ENCODE measurements at regions not wholly inside any gene's neighbourhood (a gene's known extent, or its start where the extent isn't known, plus 50 kb on each side); places are given as distances from the start of the nearest gene placed in this dataset.

DNA sequence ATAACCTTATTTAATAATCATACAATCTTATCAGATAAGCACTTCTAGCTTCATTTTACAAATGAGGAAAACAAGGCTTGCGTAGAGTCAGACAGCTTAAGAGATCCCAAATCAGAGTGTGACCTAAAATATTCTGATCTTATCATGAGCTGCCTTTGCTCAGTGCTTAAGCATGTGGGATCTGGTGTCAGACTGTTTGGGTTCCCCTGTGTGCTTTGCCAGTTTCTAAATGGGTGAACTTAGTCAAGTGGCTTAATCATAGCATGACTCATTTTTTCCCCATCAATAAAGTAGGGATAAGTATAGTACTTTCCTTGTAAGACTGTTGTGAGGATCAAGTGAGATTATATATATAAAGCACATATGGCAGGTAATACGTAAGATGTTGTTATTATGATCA, 612.6 kb upstream of the C16orf82 start:
- TF ChIP-seq, protein P1, sequence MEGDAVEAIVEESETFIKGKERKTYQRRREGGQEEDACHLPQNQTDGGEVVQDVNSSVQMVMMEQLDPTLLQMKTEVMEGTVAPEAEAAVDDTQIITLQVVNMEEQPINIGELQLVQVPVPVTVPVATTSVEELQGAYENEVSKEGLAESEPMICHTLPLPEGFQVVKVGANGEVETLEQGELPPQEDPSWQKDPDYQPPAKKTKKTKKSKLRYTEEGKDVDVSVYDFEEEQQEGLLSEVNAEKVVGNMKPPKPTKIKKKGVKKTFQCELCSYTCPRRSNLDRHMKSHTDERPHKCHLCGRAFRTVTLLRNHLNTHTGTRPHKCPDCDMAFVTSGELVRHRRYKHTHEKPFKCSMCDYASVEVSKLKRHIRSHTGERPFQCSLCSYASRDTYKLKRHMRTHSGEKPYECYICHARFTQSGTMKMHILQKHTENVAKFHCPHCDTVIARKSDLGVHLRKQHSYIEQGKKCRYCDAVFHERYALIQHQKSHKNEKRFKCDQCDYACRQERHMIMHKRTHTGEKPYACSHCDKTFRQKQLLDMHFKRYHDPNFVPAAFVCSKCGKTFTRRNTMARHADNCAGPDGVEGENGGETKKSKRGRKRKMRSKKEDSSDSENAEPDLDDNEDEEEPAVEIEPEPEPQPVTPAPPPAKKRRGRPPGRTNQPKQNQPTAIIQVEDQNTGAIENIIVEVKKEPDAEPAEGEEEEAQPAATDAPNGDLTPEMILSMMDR (IDR thresholded peaks at IDR 0.05), result no peak
- no peak for TF ChIP-seq POLR2A (IDR thresholded peaks at IDR 0.05)
